ENCODE measurements at regions not wholly inside any gene's neighbourhood (a gene's known extent, or its start where the extent isn't known, plus 50 kb on each side); places are given as distances from the start of the nearest gene placed in this dataset.
A peak's percentile ranks its signal among the peaks of the same experiment; 100 is the strongest.

DNA sequence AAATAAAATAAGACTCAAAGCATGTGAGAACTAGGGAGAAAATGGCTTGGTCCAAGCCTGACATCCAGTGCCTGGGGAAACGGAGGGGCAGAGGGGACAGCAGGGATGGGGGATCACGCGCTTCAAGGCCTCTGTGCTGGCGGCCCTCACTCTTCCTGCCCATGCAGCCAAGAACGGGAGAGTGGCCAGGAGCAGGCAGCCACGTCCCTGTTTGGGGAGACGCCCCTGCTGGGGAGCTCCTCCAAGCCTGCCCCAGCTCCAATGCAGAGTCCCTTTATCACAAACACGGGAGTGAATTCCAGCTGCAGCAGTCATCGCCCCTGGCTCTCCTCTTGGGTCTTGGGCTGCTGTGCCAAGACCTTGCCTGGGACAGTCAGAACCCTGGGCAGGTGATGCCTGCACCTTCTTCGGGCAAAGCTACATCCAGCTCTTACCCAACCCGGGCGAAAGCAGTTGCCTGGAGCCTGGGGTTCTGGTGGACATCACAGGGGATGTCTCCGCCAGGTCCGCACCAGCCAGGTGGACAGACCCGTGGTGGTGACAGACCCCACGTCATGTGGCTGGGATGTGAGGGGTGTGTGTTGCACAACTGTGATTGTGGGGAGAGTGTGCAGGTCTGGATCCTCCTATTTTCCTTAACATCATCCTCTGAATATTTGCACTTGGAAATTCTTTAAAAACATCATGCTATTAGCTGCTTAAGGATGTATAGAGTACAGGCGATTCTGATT, 1391.3 kb downstream of the BRD1 start:
- ATAC-seq (no peak), DNase-seq (no peak)
- no peaks in the 10 kb centered on the region for H3K4me1 Mint-ChIP-seq
- no peaks in the 10 kb centered on the region for H3K27me3 Mint-ChIP-seq
- no peak overlapping the region for H3K27ac Mint-ChIP-seq
- no peaks in the 10 kb centered on the region for H3K9me3 Mint-ChIP-seq
- H3K4me3 Mint-ChIP-seq: no peak overlapping the region

DNA sequence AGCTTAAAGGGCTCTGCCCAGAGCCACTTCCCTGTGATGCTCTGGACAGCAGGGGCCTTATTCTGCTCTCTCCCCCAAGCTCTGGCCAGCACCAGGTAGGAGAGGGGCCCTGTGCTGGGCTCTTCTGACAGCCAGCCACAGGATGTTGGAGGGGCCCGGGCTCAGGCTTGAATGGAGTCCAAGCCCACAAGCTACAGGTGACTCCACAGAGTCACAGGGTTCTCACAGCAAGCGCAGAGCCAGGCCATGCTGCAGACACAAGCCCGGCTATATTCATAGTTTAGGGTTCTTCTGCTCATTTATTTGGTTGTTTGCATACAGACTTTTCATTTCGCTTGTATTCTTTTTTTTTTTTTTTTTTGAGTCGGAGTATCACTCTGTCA, 1392.8 kb downstream of the BRD1 start:
- no peak for DNase-seq
- H3K4me1 Mint-ChIP-seq: no peaks in the 10 kb centered on the region
- ATAC-seq: no peak
- H3K27ac Mint-ChIP-seq: no peak overlapping the region
- no peak overlapping the region for H3K4me3 Mint-ChIP-seq
- H3K27me3 Mint-ChIP-seq: no peaks in the 10 kb centered on the region
- no peaks in the 10 kb centered on the region for H3K9me3 Mint-ChIP-seq

DNA sequence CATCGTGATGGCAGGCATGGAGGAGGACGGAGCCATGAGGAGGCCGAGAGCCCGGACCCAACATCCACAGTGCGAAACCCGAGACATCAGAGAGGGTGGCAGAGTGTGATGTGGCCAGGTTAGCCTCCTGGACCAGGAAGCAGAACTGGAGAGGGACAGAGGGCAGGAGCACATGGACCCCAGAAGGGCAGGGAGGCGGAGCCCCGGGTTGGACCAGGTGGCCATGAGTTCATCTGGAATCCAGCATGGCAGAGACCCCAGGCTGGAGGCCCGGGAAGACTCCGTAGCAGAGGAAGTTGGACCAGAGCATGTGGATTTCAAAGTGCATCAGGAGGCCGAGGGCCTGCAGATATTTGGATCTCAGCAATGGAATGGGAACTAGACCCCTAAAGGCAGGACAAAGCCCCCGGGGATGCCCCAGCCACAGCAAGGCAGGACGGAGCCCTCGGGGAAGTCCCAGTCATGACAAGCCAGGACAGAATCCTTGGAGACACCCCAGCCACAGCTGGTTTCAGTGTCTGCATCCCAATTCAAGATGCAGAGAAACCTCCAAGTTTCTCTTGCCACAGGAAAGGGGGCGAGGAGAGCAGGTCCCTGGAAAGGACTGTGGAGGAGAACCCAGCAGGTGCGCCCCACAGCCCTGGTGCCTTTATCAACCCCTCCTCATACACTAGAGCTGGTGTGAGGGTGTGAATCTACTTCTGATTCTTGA, 1393.4 kb downstream of the BRD1 start:
- no peak for DNase-seq
- Mint-ChIP-seq H3K27me3 (peaks cover 3% of the 10 kb centered on the region), H3K4me1 (no peaks in the 10 kb centered on the region), H3K4me3 (no peak overlapping the region), H3K9me3 (no peaks in the 10 kb centered on the region), H3K27ac (peak overlapping the region in 1 of 2 donors; percentile 76)
- no peak for ATAC-seq

DNA sequence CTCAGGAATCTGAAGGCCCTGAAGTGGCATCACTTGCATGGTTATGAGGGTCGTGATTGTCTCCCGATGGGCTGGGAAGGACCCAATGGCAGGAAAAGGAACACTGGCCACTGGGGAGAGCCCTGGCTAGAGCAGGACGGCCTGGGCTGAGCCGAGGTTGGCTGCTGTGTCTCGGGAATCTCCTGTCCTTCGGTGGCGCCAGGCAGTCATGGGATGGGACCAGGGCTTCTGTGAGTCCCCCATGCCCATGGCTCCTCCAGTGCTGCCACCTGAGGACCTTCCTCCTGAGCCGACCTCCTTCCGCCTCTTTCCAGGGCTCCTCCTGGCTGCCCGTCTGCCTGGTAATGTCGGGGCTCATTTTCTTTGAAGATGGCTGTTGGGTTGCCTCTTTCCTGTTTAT, 1394.0 kb downstream of the BRD1 start:
- Mint-ChIP-seq H3K9me3 (no peaks in the 10 kb centered on the region), H3K27me3 (peaks cover 8% of the 10 kb centered on the region), H3K4me3 (no peak overlapping the region), H3K4me1 (no peaks in the 10 kb centered on the region), H3K27ac (peak overlapping the region in 1 of 2 donors; percentile 51)
- DNase-seq (no peak), ATAC-seq (no peak)

DNA sequence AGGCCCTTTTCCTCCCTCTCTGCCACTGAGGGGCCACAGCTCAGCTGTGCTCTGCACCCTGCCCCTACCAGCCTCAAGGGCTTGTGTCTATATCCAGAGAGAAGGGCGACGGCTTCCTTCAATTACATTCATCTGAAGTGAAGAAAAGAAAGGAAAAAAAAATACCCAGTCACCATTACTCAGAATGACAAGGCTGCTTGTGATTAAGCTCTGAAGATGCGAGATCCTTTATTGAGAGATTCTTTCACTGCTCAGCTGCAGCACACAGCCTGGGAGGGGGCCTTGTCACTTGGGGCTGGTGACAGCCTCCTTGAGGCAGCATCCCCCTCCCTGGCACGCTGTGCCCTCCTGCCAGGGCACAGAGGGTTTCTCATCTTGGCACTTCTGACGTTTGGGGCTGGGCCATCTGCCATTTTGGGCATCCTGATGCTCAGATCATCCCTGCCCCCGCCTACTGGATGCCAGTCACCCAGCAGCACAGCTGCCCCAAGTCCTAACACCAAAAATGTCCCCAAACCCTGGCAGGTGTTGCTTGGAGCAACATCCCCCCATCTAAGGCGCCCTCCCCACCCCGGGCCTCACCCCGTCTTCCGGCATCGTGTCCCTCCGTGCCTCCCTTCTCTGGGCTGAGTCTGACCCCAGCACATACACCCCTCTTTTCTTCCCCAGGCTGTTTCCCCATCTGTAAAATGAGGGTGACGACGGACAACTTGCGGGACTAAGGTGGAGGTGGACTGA, 1394.7 kb downstream of the BRD1 start:
- Mint-ChIP-seq H3K27ac (peak overlapping the region in 1 of 2 donors; percentile 62), H3K9me3 (no peaks in the 10 kb centered on the region), H3K4me1 (no peaks in the 10 kb centered on the region), H3K27me3 (peaks cover 8% of the 10 kb centered on the region), H3K4me3 (no peak overlapping the region)
- DNase-seq: no peak
- ATAC-seq: no peak

DNA sequence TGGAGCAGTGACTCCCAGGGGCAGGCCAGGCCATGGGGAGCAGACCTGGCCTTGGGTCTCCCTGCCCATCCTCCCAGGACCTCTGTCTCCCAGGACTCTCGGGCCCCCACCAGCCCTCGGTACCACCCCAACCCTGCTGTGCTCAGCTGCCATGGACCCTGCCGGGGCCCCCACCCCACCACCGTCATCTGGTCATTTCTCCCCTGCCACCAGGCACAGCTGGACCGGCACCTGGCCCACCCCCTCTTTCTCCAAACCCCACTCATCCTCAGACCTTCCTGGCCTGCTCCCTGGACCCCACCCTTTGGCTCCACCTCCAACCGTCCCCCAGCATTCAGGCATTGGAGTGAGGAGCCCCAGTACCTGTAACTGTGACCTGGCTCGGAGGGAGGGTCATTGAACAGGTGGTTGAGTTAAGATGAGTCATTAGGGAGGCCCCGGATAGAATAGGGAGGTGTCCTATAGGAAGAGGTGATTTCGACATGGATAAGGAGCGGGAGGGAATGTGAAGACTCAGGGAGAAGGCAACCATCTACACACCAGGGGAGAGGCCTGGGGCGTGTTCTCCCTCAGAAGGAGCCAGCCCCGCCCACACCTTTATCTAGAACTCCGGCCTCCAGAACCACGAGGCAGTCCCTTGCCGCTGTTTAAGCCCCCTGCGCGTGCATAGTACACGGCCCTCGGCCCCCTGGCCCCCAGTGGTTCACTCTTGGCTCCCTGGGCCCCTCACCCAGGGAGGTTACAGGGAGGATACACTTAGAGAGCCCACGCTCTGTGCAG, 1395.9 kb downstream of the BRD1 start:
- H3K9me3 Mint-ChIP-seq: no peaks in the 10 kb centered on the region
- no peak overlapping the region for H3K27ac Mint-ChIP-seq
- H3K4me3 Mint-ChIP-seq: no peak overlapping the region
- no peak for DNase-seq
- no peaks in the 10 kb centered on the region for H3K4me1 Mint-ChIP-seq
- ATAC-seq: no peak
- peaks cover 8% of the 10 kb centered on the region for H3K27me3 Mint-ChIP-seq

DNA sequence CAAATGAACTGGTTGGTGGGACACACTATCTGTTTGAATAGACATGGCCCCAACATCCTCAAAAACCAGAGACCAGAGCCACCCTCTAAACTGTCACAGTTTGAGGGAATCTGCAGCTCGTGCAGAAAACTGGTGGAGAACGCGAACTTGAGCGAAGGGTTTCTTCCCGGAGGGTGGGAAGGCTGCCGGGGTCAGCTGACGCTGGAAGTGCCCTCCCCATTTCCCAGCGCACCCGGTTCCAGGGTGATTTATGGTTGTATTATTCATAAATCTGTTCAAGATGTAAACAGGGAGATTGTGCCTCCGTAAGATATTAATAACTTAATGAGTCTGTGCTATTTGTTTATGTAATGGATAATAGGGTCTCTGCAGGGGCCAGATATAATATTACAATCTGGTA, 1396.7 kb downstream of the BRD1 start:
- Mint-ChIP-seq H3K4me1 (no peaks in the 10 kb centered on the region), H3K9me3 (no peaks in the 10 kb centered on the region), H3K4me3 (no peak overlapping the region), H3K27ac (no peak overlapping the region), H3K27me3 (peaks cover 8% of the 10 kb centered on the region)
- ATAC-seq (no peak), DNase-seq (no peak)

DNA sequence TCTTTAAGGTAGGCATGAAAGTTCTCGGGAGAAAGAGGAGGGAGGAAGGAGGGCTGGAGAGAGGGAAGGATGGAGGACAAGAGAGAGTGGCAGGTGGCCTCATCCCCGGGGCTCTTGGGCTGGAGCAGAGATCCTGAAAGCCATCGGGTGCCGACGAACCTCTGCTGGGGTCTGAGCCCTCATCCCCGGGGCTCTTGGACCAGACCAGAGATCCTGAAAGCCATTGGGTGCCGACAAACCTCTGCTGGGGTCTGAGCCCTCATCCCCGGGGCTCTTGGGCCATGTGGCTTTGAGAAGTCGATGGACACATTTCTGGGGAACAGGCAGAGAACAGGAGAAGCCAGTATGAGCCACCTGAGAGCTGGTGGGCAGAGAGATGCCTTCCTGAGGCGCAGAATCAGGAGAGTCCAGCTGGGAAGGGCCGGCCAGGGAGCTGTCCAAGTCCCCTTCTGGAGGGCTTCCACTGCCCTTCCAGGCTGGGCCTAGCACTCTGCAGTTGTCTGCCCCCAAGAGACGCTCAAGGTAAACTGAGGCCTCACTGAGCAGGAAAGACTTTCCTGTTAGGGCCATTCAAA, 1398.1 kb downstream of the BRD1 start:
- H3K4me1 Mint-ChIP-seq: no peaks in the 10 kb centered on the region
- DNase-seq (no peak), ATAC-seq (no peak)
- no peaks in the 10 kb centered on the region for H3K9me3 Mint-ChIP-seq
- H3K27ac Mint-ChIP-seq: no peak overlapping the region
- peaks cover 8% of the 10 kb centered on the region for H3K27me3 Mint-ChIP-seq
- H3K4me3 Mint-ChIP-seq: no peak overlapping the region

DNA sequence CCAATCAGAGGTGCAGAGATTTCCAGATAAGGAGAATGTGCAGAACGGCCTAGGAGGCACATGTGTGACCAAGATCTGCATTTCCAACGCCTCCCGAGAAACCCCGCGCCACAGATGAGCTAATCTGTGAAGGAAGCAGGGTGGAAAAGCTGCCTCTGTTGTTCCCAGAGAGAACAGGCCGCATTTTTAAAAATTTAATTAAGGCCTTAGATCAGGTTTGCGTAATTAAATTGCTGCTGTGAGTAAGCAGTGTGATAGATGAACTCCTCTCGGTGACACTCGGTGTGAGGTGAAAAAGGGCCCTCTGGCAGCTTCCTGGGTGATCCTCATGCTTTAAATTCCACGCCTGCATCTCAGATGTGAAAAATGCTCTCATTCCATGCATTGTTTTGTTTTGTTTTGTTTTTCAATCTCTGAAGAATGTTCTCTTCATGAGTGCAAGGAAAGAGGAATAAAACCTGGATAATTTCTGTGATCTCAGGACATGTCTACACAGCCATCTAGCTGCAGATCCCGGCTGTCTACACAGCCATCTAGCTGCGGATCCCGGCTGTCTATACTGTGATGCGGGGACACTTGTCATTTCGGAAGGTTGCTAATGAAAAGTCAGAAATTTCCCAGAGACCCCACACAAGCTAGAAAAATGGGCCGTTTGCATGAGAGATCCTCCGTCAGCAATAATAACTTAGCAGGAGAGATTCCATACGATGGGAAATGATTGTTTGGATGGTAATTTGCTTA, 1398.9 kb downstream of the BRD1 start:
- Mint-ChIP-seq H3K27ac (no peak overlapping the region), H3K4me3 (no peak overlapping the region), H3K4me1 (no peaks in the 10 kb centered on the region), H3K27me3 (peaks cover 14% of the 10 kb centered on the region), H3K9me3 (no peaks in the 10 kb centered on the region)
- no peak for DNase-seq
- no peak for ATAC-seq

DNA sequence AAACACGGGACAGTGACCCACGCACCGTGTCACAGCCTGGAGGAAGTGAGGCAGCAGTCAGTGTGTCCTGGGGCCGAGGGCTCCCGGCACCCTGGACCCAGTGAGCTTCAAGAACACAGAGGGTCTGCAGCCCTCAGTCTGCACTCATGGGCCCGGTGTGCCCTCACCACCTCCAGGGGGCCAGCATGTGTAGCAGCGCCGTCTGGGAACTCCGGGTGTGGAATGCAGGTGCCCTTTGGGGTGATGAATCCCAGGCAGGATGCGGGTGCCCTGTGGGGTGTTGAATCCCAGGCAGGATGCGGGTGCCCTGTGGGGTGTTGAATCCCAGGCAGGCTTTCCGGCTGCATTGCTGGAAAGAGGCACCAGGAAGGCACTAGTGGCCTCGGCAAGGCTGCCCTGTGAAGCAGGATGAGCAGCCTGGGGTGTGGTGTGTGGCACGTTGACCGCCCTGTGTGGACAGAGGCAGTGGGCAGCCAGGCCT, 1399.9 kb downstream of the BRD1 start:
- Mint-ChIP-seq H3K9me3 (no peaks in the 10 kb centered on the region), H3K27ac (no peak overlapping the region), H3K4me3 (no peak overlapping the region), H3K4me1 (no peaks in the 10 kb centered on the region), H3K27me3 (peaks cover 14% of the 10 kb centered on the region)
- no peak for ATAC-seq
- no peak for DNase-seq

DNA sequence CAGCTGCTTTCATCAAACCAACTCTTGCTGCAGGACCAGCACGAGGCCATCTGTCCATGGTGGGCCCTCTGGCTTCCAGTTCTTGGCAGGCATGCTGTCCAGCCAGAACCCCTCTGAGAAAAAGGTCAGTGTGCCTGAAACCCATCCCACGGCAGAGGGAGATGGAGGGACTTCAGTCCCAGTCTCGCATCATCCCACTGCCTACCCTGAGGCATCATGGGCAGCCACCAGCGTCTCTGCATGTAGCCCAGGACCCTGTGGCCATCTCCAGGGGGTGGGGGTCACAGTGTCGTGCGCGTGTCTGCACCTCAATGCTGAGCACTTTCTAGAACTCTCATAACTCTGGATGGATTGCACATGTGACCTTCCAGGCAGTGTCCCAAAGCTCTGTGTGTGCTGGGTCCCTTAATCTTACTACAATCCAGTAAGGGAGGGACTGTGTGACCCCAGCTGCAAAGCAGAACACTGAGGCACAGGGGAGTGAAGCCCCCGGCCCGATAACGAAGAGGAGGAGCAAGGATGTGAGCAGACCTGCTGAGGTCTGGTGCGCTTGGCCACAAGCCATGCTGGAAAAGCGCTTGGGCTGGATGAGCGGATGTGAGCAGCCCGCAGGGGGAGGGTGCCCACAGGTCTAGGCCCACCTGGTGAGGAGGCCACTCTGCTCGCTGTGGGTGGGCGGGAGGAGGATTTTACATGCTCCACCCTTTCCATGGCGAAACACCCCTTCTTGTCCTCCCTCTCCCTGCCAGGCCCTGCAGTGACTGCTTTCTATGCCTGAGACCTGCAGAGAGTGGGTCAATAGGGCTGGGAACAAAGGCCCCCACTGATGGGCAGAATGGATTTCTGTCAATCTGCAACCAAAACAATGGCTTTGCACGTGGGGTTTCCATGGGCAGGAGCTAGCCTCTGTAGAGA, 1401.0 kb downstream of the BRD1 start:
- ATAC-seq (no peak), DNase-seq (no peak)
- Mint-ChIP-seq H3K27me3 (peaks cover 14% of the 10 kb centered on the region), H3K4me3 (no peak overlapping the region), H3K9me3 (no peaks in the 10 kb centered on the region), H3K27ac (no peak overlapping the region), H3K4me1 (no peaks in the 10 kb centered on the region)

DNA sequence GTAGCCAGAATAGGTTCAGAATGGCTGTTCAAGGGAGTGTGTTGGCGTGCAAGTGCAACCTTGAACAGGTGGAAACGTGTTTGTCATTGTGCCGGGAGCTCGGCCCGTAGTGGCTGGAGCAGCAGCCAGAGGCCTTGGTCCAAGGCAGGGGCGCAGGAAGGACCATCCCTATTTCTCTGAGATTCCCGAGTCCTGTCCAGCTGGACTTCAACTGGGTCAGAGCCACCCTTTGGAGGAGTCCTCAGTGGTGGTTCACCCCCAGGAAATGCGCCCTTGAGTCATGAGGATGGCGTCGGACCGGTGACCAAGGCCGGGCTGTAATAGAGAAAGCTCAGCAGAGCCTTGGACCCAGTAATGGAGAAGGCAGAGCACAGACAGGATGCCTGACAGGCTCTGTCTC, 1402.0 kb downstream of the BRD1 start:
- Mint-ChIP-seq H3K27ac (no peak overlapping the region), H3K9me3 (no peaks in the 10 kb centered on the region), H3K4me1 (no peaks in the 10 kb centered on the region), H3K27me3 (peaks cover 14% of the 10 kb centered on the region), H3K4me3 (no peak overlapping the region)
- ATAC-seq (no peak), DNase-seq (no peak)

DNA sequence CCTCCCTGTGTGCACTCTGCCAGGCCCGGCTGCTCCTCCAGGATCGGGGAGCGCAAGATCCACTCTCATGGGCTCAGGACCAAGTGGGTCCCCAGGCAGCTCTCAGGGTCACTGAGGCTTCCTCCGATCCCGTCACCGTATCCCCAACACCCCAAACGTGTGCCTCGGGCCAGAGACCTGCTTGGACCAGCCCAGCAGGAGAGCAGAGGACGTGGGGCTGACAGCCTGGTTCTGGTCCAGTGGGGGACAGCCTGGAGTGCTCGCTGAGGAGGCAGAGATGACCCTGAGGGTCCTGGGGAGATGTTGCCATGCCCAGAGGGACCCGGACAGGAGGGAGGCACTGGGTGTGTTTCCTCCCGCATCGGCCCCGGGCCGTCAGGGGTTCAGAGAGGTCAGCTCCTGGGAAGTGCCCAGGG, 1402.6 kb downstream of the BRD1 start:
- DNase-seq: no peak
- no peak overlapping the region for H3K4me3 Mint-ChIP-seq
- no peak for ATAC-seq
- peaks cover 14% of the 10 kb centered on the region for H3K27me3 Mint-ChIP-seq
- no peak overlapping the region for H3K27ac Mint-ChIP-seq
- H3K4me1 Mint-ChIP-seq: no peaks in the 10 kb centered on the region
- H3K9me3 Mint-ChIP-seq: no peaks in the 10 kb centered on the region

DNA sequence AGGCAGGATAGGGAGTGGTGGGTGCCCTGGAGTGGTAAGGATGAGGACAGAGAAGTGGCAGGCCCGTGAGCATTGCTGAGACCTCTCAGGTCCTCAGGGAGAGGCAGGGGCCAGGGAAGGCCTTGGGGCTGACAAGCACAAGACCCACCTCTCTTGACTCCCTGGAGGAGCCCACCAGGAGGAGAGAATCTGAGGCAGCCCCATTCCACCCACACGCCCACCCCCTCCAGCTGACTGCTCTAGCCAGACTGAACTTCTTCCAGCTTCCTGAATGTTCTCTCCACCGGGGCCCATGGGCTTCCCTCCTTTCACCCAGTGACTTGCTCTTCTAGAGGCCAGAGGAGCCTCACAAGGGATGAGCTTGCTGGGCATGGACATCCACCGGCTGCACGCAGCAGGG, 1403.0 kb downstream of the BRD1 start:
- Mint-ChIP-seq H3K9me3 (no peaks in the 10 kb centered on the region), H3K4me3 (no peak overlapping the region), H3K27me3 (peaks cover 14% of the 10 kb centered on the region), H3K4me1 (no peaks in the 10 kb centered on the region), H3K27ac (peak overlapping the region in 1 of 2 donors; percentile 93)
- ATAC-seq (no peak), DNase-seq (no peak)

Measured in stimulated activated naive CD8-positive, alpha-beta T cell treated with anti-CD3 and anti-CD28 coated beads, Interleukin-15, amount 100 ng/mL, for 72 hours (primary cell).